ENCODE measurements at regions not wholly inside any gene's neighbourhood (a gene's known extent, or its start where the extent isn't known, plus 50 kb on each side); places are given as distances from the start of the nearest gene placed in this dataset.

DNA sequence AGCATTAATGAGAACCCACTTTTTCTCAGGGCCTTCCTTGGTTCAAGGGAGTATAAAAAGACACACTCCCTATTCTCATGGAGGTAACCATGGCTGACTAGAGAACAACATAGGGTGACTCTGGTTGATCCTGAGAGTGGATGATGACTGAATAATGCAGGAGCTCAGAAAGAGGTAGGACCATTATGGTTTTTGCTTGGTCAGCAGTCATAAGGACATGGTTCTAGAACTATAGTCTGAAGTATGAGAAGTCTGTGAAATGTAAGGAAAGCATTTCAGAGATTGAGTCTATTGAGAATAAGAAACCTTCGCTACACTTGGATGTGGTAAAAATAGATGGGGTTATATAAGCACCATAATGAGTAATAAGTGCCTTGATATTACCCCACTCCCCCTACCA, 184.1 kb upstream of the GPR149 start:
- no peak for TF ChIP-seq POLR2A (IDR thresholded peaks at IDR 0.05)
- TF ChIP-seq, protein P1, sequence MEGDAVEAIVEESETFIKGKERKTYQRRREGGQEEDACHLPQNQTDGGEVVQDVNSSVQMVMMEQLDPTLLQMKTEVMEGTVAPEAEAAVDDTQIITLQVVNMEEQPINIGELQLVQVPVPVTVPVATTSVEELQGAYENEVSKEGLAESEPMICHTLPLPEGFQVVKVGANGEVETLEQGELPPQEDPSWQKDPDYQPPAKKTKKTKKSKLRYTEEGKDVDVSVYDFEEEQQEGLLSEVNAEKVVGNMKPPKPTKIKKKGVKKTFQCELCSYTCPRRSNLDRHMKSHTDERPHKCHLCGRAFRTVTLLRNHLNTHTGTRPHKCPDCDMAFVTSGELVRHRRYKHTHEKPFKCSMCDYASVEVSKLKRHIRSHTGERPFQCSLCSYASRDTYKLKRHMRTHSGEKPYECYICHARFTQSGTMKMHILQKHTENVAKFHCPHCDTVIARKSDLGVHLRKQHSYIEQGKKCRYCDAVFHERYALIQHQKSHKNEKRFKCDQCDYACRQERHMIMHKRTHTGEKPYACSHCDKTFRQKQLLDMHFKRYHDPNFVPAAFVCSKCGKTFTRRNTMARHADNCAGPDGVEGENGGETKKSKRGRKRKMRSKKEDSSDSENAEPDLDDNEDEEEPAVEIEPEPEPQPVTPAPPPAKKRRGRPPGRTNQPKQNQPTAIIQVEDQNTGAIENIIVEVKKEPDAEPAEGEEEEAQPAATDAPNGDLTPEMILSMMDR (IDR thresholded peaks at IDR 0.05) = no peak
